OCI-LY7 (cell line): ENCODE measurements at regions not wholly inside any gene's neighbourhood (a gene's known extent, or its start where the extent isn't known, plus 50 kb on each side); places are given as distances from the start of the nearest gene placed in this dataset.

ENCODE experiments used
- BruUV-seq: library from RNA; stranded (reverse); fragments of 400-500 nt; replicated peaks from 2 replicates; lab custom pipeline; 2021; lab: Mats Ljungman, UMichigan
- CTCF ChIA-PET: fragments of 300-600 bp; sonication (Branson Sonifier 250); formaldehyde crosslinking; loops from one replicate; lab custom pipeline; 2022; ENCODE audit warnings: antibody characterized with exemption; ENCODE audit not compliant: unreplicated experiment; lab: Charles Lee
- POLR2A ChIA-PET: fragments of 300-600 bp; sonication (Branson Sonifier 250); formaldehyde crosslinking; loops from one replicate; lab custom pipeline; 2022; ENCODE audit warnings: antibody characterized with exemption; lab: Charles Lee
- DNase-seq: peaks from one replicate; pipeline ENCODE4 v3.0.0-alpha.2; 2015; ENCODE audit warnings: low spot score
- H2AFZ ChIP-seq: fragments of 200-600 bp; sonication (generic), shearing (Covaris generic); 2 replicates; pipeline ENCODE4 v1.6.1; 2014; ENCODE audit warnings: mild to moderate bottlenecking, antibody characterized with exemption, low read length, moderate library complexity
- H3K27ac ChIP-seq: fragments of 200-600 bp; sonication (generic); 2 replicates; pipeline ENCODE4 v1.5.1; 2014; ENCODE audit warnings: mixed run types, low read depth, mild to moderate bottlenecking, moderate library complexity, low read length, inconsistent platforms; ENCODE audit not compliant: poor library complexity, severe bottlenecking
- H3K36me3 ChIP-seq: fragments of 200-600 bp; sonication (generic); 2 replicates; pipeline ENCODE4 v1.6.1; 2014; ENCODE audit warnings: mild to moderate bottlenecking, antibody characterized with exemption, low read length, moderate library complexity, mixed read lengths; ENCODE audit not compliant: insufficient read depth
- H3K4me1 ChIP-seq: fragments of 200-600 bp; sonication (generic); 2 replicates; pipeline ENCODE4 v1.5.1; 2014; ENCODE audit warnings: mild to moderate bottlenecking, low read length; ENCODE audit not compliant: insufficient read depth, poor library complexity, severe bottlenecking
- H3K4me2 ChIP-seq: fragments of 200-600 bp; sonication (generic); 2 replicates; pipeline ENCODE4 v1.6.1; 2014; ENCODE audit warnings: mild to moderate bottlenecking, low read length
- H3K4me3 ChIP-seq: fragments of 200-600 bp; sonication (generic); 2 replicates; pipeline ENCODE4 v1.5.1; 2014; ENCODE audit warnings: mild to moderate bottlenecking, low read depth, low read length; ENCODE audit not compliant: poor library complexity, severe bottlenecking
- H3K79me2 ChIP-seq: fragments of 200-600 bp; sonication (generic); 2 replicates; pipeline ENCODE4 v1.6.1; 2016; ENCODE audit warnings: low read depth, mild to moderate bottlenecking, low read length, moderate library complexity, mixed read lengths; ENCODE audit not compliant: insufficient read depth
- H3K9me2 ChIP-seq: fragments of 200-600 bp; sonication (generic); 2 replicates; pipeline ENCODE4 v1.6.1; 2016; ENCODE audit warnings: mild to moderate bottlenecking, low read length, mixed read lengths; ENCODE audit not compliant: insufficient read depth
- H3K9me3 ChIP-seq: fragments of 200-600 bp; sonication (generic); 2 replicates; pipeline ENCODE4 v1.6.1; 2014; ENCODE audit warnings: mild to moderate bottlenecking, mixed run types, low read length, mixed read lengths
- H4K20me1 ChIP-seq: fragments of 200-600 bp; sonication (generic); 2 replicates; pipeline ENCODE4 v1.6.1; 2014; ENCODE audit warnings: mild to moderate bottlenecking, antibody characterized with exemption, low read length, moderate library complexity, mixed read lengths; ENCODE audit not compliant: insufficient read depth
- EZH2phosphoT487 ChIP-seq: fragments of 200-600 bp; sonication (generic); IDR thresholded peaks from 2 replicates; pipeline ENCODE4 v1.6.1; 2018; ENCODE audit warnings: low read depth, borderline replicate concordance, mild to moderate bottlenecking, mixed run types, antibody characterized with exemption, low read length, moderate library complexity, mixed read lengths
- intact Hi-C: fragments of 100-400 bp; cut with micrococcal nuclease; formaldehyde crosslinking; loops from one replicate; pipeline ENCODE4 v1.10.0; 2022; ENCODE audit not compliant: unreplicated experiment
- TF ChIP-seq, protein P1 (sequence below): fragments of 200-600 bp; sonication (generic); conservative IDR thresholded peaks from 2 replicates; pipeline ENCODE4 v1.5.1; 2014; ENCODE audit warnings: mild to moderate bottlenecking, antibody characterized with exemption, low read length, moderate library complexity, mixed read lengths

DNA sequence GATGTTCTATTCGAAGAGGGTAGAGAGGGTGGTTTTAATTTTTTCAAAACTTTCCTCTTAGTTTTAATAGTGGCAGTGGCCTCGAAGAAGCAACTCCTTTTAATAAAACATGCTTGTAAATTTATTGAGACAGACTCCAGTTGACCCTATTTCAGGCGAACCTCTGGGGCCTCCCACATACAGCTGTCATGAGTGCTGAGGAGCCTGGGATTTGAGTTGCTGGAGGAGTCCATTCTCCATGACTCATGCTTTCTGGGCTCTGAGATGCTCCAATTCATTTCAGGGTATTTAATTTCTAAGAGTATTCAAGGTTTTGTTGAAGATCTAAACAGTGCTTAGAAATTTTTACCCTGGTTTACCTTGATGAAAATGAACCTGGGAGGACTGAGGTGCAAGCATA is 580.4 kb downstream of the CBLN4 start:
- CTCF ChIA-PET = no interaction called here

DNA sequence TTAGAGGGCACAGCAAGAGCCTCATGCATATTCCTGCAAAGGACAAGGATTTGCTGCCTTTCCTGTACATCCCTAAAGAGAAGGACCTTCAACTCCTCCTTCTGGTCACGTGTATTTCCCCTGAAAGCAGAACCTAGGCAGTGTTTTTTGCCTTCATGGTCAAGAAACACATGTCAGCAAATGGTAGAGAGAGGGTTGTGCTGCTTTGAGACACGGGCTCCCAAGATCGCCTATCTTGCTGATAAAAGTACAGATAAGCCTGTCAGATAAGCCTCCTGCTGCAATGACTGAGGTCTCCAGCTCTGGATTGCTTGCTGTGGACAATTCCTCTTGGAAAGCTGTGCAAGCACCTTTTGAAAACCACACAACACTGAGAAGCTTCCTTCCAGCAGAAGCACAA is 580.8 kb downstream of the CBLN4 start:
- no peak overlapping the region for H3K4me3 ChIP-seq
- H2AFZ ChIP-seq = no peak overlapping the region
- H4K20me1 ChIP-seq = no peaks in the 10 kb centered on the region
- no peak for TF ChIP-seq EZH2phosphoT487
- TF ChIP-seq, protein P1, sequence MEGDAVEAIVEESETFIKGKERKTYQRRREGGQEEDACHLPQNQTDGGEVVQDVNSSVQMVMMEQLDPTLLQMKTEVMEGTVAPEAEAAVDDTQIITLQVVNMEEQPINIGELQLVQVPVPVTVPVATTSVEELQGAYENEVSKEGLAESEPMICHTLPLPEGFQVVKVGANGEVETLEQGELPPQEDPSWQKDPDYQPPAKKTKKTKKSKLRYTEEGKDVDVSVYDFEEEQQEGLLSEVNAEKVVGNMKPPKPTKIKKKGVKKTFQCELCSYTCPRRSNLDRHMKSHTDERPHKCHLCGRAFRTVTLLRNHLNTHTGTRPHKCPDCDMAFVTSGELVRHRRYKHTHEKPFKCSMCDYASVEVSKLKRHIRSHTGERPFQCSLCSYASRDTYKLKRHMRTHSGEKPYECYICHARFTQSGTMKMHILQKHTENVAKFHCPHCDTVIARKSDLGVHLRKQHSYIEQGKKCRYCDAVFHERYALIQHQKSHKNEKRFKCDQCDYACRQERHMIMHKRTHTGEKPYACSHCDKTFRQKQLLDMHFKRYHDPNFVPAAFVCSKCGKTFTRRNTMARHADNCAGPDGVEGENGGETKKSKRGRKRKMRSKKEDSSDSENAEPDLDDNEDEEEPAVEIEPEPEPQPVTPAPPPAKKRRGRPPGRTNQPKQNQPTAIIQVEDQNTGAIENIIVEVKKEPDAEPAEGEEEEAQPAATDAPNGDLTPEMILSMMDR = no peak
- H3K36me3 ChIP-seq = no peaks in the 10 kb centered on the region
- H3K79me2 ChIP-seq = no peaks in the 10 kb centered on the region
- H3K4me1 ChIP-seq = no peaks in the 10 kb centered on the region
- no peaks in the 10 kb centered on the region for H3K9me2 ChIP-seq
- CTCF ChIA-PET = no interaction called here
- H3K4me2 ChIP-seq = no peak overlapping the region
- no peak for DNase-seq
- BruUV-seq = no TSS peak
- H3K9me3 ChIP-seq = no peaks in the 10 kb centered on the region
- intact Hi-C loops = no loop called here
- H3K27ac ChIP-seq = no peak overlapping the region
- POLR2A ChIA-PET = interaction anchor here (0.6 kb wide), 1 partner anchor 190 kb away, joined by 4 read pairs; no protein-coding TSS in a partner anchor

More for the DNA sequence above, 580.4 kb downstream of the CBLN4 start:
- H3K36me3 ChIP-seq = no peaks in the 10 kb centered on the region
- intact Hi-C loops = no loop called here
- no peak overlapping the region for H3K4me2 ChIP-seq
- no peaks in the 10 kb centered on the region for H3K4me1 ChIP-seq
- no peaks in the 10 kb centered on the region for H3K9me2 ChIP-seq
- no peak for DNase-seq
- no peaks in the 10 kb centered on the region for H3K79me2 ChIP-seq
- TF ChIP-seq EZH2phosphoT487 = no peak
- TF ChIP-seq, protein P1 = no peak
- H3K9me3 ChIP-seq = no peaks in the 10 kb centered on the region
- no peak overlapping the region for H3K27ac ChIP-seq
- H3K4me3 ChIP-seq = no peak overlapping the region
- no peak overlapping the region for H2AFZ ChIP-seq
- no peaks in the 10 kb centered on the region for H4K20me1 ChIP-seq
- no TSS peak for BruUV-seq
- POLR2A ChIA-PET = interaction anchor here (1.0 kb wide), 1 partner anchor 35 kb away, joined by 6 read pairs; no protein-coding TSS in a partner anchor

DNA sequence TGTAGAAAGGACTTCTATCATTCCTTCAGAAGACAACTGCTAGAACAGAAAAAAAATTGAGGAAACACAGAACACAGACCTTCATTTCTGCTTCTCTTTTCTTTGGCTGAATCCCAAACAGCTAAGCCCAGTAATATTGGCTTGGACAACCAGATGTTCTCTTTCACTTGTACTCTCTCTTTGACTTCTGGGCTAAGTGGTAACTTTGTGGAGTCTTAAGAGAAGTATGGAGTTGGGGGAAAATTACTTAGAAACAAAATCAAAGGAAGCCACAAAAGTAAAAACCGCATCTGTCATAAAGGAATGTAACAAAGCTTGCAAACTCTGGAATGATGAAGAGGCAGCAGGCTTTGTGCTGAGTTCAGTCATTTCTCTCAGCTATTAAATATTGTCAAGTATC is 587.5 kb downstream of the CBLN4 start:
- POLR2A ChIA-PET = interaction anchor here (0.6 to 0.7 kb wide), 2 partner anchors 412 to 472 kb away, joined by 3 read pairs; no protein-coding TSS in a partner anchor
- H3K4me2 ChIP-seq = no peak overlapping the region
- no TSS peak for BruUV-seq
- no peaks in the 10 kb centered on the region for H3K36me3 ChIP-seq
- intact Hi-C loops = no loop called here
- H3K4me3 ChIP-seq = no peak overlapping the region
- CTCF ChIA-PET = no interaction called here
- no peaks in the 10 kb centered on the region for H4K20me1 ChIP-seq
- no peak overlapping the region for H2AFZ ChIP-seq
- no peaks in the 10 kb centered on the region for H3K9me3 ChIP-seq
- no peak for DNase-seq
- H3K79me2 ChIP-seq = no peaks in the 10 kb centered on the region
- TF ChIP-seq, protein P1 = no peak
- TF ChIP-seq EZH2phosphoT487 = no peak
- H3K4me1 ChIP-seq = no peaks in the 10 kb centered on the region
- H3K9me2 ChIP-seq = no peaks in the 10 kb centered on the region
- H3K27ac ChIP-seq = no peak overlapping the region
